Mesendoderm (in vitro differentiated cells): ENCODE measurements at regions not wholly inside any gene's neighbourhood (a gene's known extent, or its start where the extent isn't known, plus 50 kb on each side); places are given as distances from the start of the nearest gene placed in this dataset.

ENCODE experiments used
- DNase-seq: peaks from one replicate; pipeline ENCODE4 v3.0.0; 2013
- H2AK5ac ChIP-seq: 2 replicates; pipeline ENCODE4 v1.6.1; 2013; ENCODE audit warnings: low read length, inconsistent platforms
- H2BK120ac ChIP-seq: 2 replicates; pipeline ENCODE4 v1.6.1; 2013; ENCODE audit warnings: low read depth, mild to moderate bottlenecking, low read length, moderate library complexity, mixed read lengths
- H2BK15ac ChIP-seq: replicated peaks from 2 replicates; pipeline ENCODE4 v1.6.1; 2013; ENCODE audit warnings: low read depth, mild to moderate bottlenecking, moderate library complexity
- H2BK5ac ChIP-seq: 2 replicates; pipeline ENCODE4 v1.6.1; 2013; ENCODE audit warnings: low read length, inconsistent platforms
- H3K18ac ChIP-seq: 2 replicates; pipeline ENCODE4 v1.6.1; 2013; ENCODE audit warnings: mild to moderate bottlenecking, low read length, mixed read lengths
- H3K23ac ChIP-seq: one replicate; pipeline ENCODE4 v1.6.1; 2013; ENCODE audit warnings: low read length
- H3K27ac ChIP-seq: 2 replicates; pipeline ENCODE4 v1.5.1; 2013; ENCODE audit warnings: low read depth, mild to moderate bottlenecking, inconsistent platforms, low read length, moderate library complexity
- H3K27me3 ChIP-seq: 2 replicates; pipeline ENCODE4 v1.6.1; 2013; ENCODE audit warnings: low read length, control low read depth, mild to moderate bottlenecking, inconsistent platforms; ENCODE audit not compliant: insufficient read depth, poor library complexity
- H3K36me3 ChIP-seq: 2 replicates; pipeline ENCODE4 v1.6.1; 2013; ENCODE audit warnings: low read length, inconsistent platforms; ENCODE audit not compliant: control insufficient read depth, insufficient read depth
- H3K4ac ChIP-seq: one replicate; pipeline ENCODE4 v1.6.1; 2013; ENCODE audit warnings: low read depth, mild to moderate bottlenecking, low read length, moderate library complexity
- H3K4me1 ChIP-seq: 2 replicates; pipeline ENCODE4 v1.6.1; 2013; ENCODE audit warnings: low read depth, low read length, inconsistent platforms; ENCODE audit not compliant: control insufficient read depth
- H3K4me2 ChIP-seq: 2 replicates; pipeline ENCODE4 v1.6.1; 2013; ENCODE audit warnings: low read length
- H3K4me3 ChIP-seq: 2 replicates; pipeline ENCODE4 v1.5.1; 2013; ENCODE audit warnings: mild to moderate bottlenecking, low read length
- H3K56ac ChIP-seq: one replicate; pipeline ENCODE4 v1.6.1; 2013; ENCODE audit warnings: low read length
- H3K79me1 ChIP-seq: 2 replicates; pipeline ENCODE4 v1.6.1; 2013; ENCODE audit warnings: low read length, inconsistent platforms
- H3K79me2 ChIP-seq: 2 replicates; pipeline ENCODE4 v1.6.1; 2013; ENCODE audit warnings: mild to moderate bottlenecking, low read length; ENCODE audit not compliant: control insufficient read depth, insufficient read depth
- H3K9ac ChIP-seq: 2 replicates; pipeline ENCODE4 v1.6.1; 2013; ENCODE audit warnings: low read length, inconsistent platforms
- H4K5ac ChIP-seq: one replicate; pipeline ENCODE4 v1.6.1; 2013; ENCODE audit warnings: low read length
- H4K8ac ChIP-seq: one replicate; pipeline ENCODE4 v1.6.1; 2013; ENCODE audit warnings: low read depth, mild to moderate bottlenecking, control low read depth, low read length, moderate library complexity
- WGBS: extraction: QIAGEN DNeasy Blood & Tissue Kit; methylation state at CpG from one replicate; pipeline ENCODE4 v1.1.7; 2013; ENCODE audit warnings: low lambda C conversion rate, missing lambda C conversion rate; ENCODE audit not compliant: insufficient coverage; ENCODE audit errors: extremely low coverage; 5-methylcytosine and 5-hydroxymethylcytosine counted together

DNA sequence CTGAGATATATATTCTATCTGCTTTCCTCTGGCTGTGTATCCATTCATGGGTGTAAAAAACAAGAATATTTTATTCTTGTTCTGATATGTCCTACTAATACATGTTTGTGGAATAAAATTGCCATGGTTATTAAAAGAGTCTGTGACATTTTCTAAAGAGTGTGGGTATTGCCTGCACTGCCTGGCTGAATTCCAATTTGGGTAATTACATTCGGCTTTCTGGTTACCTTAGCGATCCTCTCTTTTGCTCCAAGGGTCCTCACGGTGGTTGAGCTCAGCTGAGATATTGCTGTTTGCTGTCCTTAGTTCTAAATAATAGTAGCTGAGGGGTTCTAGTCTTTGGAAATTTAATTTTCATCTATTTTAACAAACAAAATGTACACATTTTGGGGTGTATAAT is 301.4 kb upstream of the DNAJC19 start:
- Histone ChIP-seq H3K4me3 (no peak overlapping the region), H2BK15ac (no peak overlapping the region), H3K36me3 (no peaks in the 10 kb centered on the region), H2AK5ac (no peak overlapping the region), H3K4me2 (no peak overlapping the region), H3K18ac (no peak overlapping the region), H3K79me1 (no peaks in the 10 kb centered on the region), H3K4me1 (no peaks in the 10 kb centered on the region), H3K23ac (no peak overlapping the region), H3K4ac (no peak overlapping the region), H3K56ac (no peak overlapping the region), H3K27ac (no peak overlapping the region), H3K79me2 (no peaks in the 10 kb centered on the region), H4K8ac (no peak overlapping the region), H2BK5ac (no peak overlapping the region), H3K27me3 (no peaks in the 10 kb centered on the region), H2BK120ac (no peak overlapping the region), H4K5ac (no peak overlapping the region), H3K9ac (no peak overlapping the region)
- no peak for DNase-seq
- WGBS, result no CpG with 5 or more reads among the region's 3 CpGs

DNA sequence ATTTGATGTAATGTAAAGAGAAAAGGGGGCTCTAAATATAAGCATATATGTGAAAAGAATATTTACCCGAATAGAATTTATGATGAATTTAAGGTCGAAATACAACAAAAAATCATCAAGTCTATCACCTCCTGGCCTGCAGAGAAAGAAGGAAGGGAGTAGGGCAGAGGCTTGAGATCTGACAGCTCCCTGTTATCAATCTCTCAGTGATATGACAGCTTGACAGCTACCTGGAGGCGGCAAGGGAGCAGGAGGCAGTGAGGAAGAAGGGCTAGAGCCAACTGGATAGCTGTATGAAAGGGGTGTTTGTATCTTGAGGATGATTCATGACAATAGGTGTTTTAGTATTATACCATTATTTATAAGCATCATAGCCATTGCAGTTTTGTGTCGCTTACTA is 299.8 kb upstream of the DNAJC19 start:
- Histone ChIP-seq H2BK120ac (no peak overlapping the region), H3K27ac (no peak overlapping the region), H3K4me2 (no peak overlapping the region), H3K56ac (no peak overlapping the region), H2AK5ac (no peak overlapping the region), H3K4me3 (no peak overlapping the region), H3K4me1 (no peaks in the 10 kb centered on the region), H3K23ac (no peak overlapping the region), H3K9ac (no peak overlapping the region), H3K79me1 (no peaks in the 10 kb centered on the region), H3K4ac (no peak overlapping the region), H4K8ac (no peak overlapping the region), H3K18ac (no peak overlapping the region), H3K79me2 (no peaks in the 10 kb centered on the region), H2BK5ac (no peak overlapping the region), H2BK15ac (no peak overlapping the region), H4K5ac (no peak overlapping the region), H3K27me3 (no peaks in the 10 kb centered on the region), H3K36me3 (no peaks in the 10 kb centered on the region)
- no peak for DNase-seq
- WGBS, result 100% methylated on average over 1 of the region's 4 CpGs

DNA sequence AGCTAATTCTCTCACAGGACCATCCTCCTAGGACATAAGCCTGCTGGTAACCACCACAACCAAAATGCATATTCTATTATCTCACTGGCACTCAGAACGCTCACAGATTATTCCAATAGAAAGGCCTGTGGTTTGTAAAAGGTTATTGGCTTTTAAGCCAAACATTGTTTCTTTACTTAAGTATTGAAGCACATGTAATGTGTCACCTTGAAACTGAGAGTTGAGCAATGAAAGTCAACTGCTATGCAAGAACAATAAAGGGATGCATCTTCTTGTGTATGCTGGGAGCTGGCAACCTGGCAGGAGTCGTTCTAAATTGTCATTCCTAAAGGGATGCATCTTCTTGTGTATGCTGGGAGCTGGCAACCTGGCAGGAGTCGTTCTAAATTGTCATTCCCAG is 298.6 kb upstream of the DNAJC19 start:
- Histone ChIP-seq H3K23ac (no peak overlapping the region), H3K4me1 (no peaks in the 10 kb centered on the region), H3K56ac (no peak overlapping the region), H3K27ac (no peak overlapping the region), H3K79me2 (no peaks in the 10 kb centered on the region), H3K4me2 (no peak overlapping the region), H2BK120ac (no peak overlapping the region), H4K5ac (no peak overlapping the region), H3K4ac (no peak overlapping the region), H4K8ac (no peak overlapping the region), H3K18ac (no peak overlapping the region), H2BK15ac (no peak overlapping the region), H3K79me1 (no peaks in the 10 kb centered on the region), H2BK5ac (no peak overlapping the region), H3K36me3 (no peaks in the 10 kb centered on the region), H2AK5ac (no peak overlapping the region), H3K9ac (no peak overlapping the region), H3K27me3 (no peaks in the 10 kb centered on the region), H3K4me3 (no peak overlapping the region)
- no CpG with 5 or more reads among the region's 3 CpGs for WGBS
- DNase-seq, result no peak

- no peaks in the 10 kb centered on the region for H3K4me1 ChIP-seq
- no peak for DNase-seq
These were observed 289.7 kb upstream of the DNAJC19 start for GRCh38 chr3:181279239-181279565.

GRCh38 chr3:181278468-181279238 is 289.1 kb upstream of the DNAJC19 start:
- Histone ChIP-seq H4K5ac (no peak overlapping the region), H3K27me3 (no peaks in the 10 kb centered on the region), H3K23ac (no peak overlapping the region), H3K9ac (no peak overlapping the region), H3K79me1 (no peaks in the 10 kb centered on the region), H3K4ac (no peak overlapping the region), H2BK15ac (no peak overlapping the region), H3K4me2 (no peak overlapping the region), H3K36me3 (no peaks in the 10 kb centered on the region), H3K79me2 (no peaks in the 10 kb centered on the region), H3K18ac (no peak overlapping the region), H3K56ac (no peak overlapping the region), H2AK5ac (no peak overlapping the region), H3K27ac (no peak overlapping the region), H2BK120ac (no peak overlapping the region), H3K4me3 (no peak overlapping the region), H4K8ac (no peak overlapping the region), H3K4me1 (no peaks in the 10 kb centered on the region), H2BK5ac (no peak overlapping the region)
- DNase-seq, result no peak
- no CpG with 5 or more reads among the region's 5 CpGs for WGBS

More at GRCh38 chr3:181279239-181279565, 289.7 kb upstream of the DNAJC19 start:
- Histone ChIP-seq H3K27me3 (no peaks in the 10 kb centered on the region), H3K36me3 (no peaks in the 10 kb centered on the region), H3K23ac (no peak overlapping the region), H3K4me2 (no peak overlapping the region), H3K18ac (no peak overlapping the region), H4K8ac (no peak overlapping the region), H3K4ac (no peak overlapping the region), H2BK120ac (no peak overlapping the region), H3K9ac (no peak overlapping the region), H3K79me1 (no peaks in the 10 kb centered on the region), H2BK5ac (no peak overlapping the region), H3K79me2 (no peaks in the 10 kb centered on the region), H3K56ac (no peak overlapping the region), H3K4me3 (no peak overlapping the region), H4K5ac (no peak overlapping the region), H3K27ac (no peak overlapping the region), H2AK5ac (no peak overlapping the region), H2BK15ac (no peak overlapping the region)
- no CpG with 5 or more reads among the region's 2 CpGs for WGBS

- H3K4me2 ChIP-seq, result no peak overlapping the region
- WGBS, result no CpG with 5 or more reads among the region's 6 CpGs
- no peak overlapping the region for H2BK15ac ChIP-seq
- H3K56ac ChIP-seq, result no peak overlapping the region
- no peaks in the 10 kb centered on the region for H3K79me1 ChIP-seq
- no peak overlapping the region for H2BK5ac ChIP-seq
- H3K36me3 ChIP-seq, result no peaks in the 10 kb centered on the region
- no peaks in the 10 kb centered on the region for H3K27me3 ChIP-seq
- DNase-seq, result no peak
- no peak overlapping the region for H3K18ac ChIP-seq
- H3K27ac ChIP-seq, result no peak overlapping the region
- no peak overlapping the region for H2BK120ac ChIP-seq
- H2AK5ac ChIP-seq, result no peak overlapping the region
- no peak overlapping the region for H3K23ac ChIP-seq
- H3K4me1 ChIP-seq, result no peaks in the 10 kb centered on the region
- no peak overlapping the region for H4K5ac ChIP-seq
- no peaks in the 10 kb centered on the region for H3K79me2 ChIP-seq
- H3K9ac ChIP-seq, result no peak overlapping the region
- no peak overlapping the region for H3K4me3 ChIP-seq
- H4K8ac ChIP-seq, result no peak overlapping the region
- no peak overlapping the region for H3K4ac ChIP-seq
These were observed 286.9 kb upstream of the DNAJC19 start for GRCh38 chr3:181276358-181276896.
